Stimulated activated CD8-positive, alpha-beta memory T cell treated with anti-CD3 and anti-CD28 coated beads, Interleukin-12 subunit alpha, Interleukin-12 subunit beta, amount 100 ng/mL, for 1 hour (primary cell): ENCODE measurements at regions not wholly inside any gene's neighbourhood (a gene's known extent, or its start where the extent isn't known, plus 50 kb on each side); places are given as distances from the start of the nearest gene placed in this dataset.

Source experiments
- DNase-seq: peaks from one replicate; pipeline ENCODE4 v3.0.0-alpha.2; 2020; ENCODE audit warnings: low read depth

DNA sequence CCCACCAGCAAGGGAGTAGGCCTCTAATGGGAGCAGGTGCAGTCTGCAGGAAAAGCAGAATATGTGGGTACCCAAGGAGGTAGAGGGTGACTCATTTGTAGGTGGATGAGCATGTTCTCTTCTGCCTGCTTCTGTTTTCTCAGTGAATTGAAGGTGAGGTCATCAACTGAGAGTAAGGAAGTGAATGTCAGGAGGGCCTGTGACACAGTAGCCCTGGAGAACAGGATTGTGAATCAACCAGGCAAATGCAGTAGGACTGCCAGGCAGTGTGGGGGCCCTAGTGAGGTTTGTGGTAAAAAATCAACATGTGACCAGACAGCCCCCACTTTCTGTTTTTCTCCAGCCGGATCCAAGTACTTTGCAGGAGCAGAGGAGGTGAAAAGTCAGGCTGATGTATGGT lies 150.5 kb upstream of the SOX9 start:
- no peak for DNase-seq

DNA sequence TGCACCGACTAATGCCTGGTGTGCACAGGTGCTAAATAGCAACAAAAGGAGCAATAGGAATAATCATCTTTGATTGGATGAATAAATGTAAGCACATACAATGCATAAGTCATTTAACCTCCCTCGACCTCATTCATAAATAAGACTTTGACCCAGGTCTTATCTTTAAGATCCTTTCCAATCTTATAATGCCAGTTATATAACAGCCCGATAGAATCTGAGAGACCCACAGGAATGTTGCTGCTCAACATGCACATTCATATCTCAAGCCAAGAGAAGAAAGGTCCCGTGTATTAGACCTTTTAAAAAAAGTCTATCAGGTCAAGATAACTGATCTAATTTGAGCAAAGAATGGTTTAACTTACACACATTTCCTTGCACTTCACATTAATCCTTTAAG lies 146.8 kb upstream of the SOX9 start:
- DNase-seq, result no peak

DNA sequence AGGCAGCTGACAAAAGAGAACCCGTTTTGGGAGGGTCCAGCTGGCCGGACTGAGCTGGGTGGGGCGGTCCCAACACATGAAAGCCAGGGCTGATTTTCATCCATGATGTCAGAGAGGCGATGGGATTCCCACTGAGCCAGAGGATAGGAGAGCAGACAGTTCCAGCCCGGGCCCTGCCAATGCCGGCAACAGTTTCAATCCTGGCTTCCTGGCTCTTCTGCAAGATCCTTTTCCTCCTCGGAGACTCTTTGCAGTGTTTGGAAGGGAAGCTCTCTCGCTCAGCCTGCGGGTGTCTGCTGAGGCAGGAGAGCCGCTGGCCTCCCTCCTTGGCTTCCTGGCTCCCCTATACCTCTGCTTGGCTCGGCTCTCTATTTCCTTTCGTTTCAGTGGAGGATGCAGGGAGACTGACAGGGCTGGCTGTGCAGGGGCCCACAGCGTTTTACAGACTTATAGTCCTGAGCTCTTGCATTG lies 145.5 kb upstream of the SOX9 start:
- DNase-seq, result no peak

DNA sequence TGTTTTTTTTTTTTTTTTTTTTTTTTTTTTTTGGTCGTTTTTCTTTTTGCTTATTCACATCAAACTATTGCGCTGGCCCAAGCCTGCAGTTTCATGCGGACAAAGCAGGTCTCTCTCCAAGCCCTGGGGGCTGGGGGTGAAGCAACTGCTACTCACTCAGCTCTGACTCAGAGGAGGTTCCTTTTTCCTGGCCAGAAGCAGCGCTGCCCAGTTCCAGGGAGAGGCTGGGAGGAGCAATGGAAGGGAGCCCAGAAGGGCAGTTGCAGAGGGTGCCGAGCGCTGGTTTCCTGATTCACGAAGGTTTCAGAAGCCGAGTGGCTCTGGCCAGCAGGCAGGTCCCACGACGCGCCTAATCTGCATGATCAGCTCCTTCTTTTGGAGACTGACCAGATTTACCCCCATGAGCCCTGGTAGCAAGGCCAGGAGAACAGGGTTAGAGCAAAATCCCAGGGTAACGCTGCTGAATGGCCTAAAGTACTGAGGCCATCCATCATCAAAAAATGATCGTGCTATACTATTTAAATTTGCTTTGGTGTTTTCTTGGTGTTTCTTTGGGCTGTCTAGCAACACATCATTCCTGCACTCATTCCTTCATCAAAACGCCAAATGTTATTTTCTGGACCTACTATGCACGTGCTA lies 144.7 kb upstream of the SOX9 start:
- DNase-seq, result no peak

DNA sequence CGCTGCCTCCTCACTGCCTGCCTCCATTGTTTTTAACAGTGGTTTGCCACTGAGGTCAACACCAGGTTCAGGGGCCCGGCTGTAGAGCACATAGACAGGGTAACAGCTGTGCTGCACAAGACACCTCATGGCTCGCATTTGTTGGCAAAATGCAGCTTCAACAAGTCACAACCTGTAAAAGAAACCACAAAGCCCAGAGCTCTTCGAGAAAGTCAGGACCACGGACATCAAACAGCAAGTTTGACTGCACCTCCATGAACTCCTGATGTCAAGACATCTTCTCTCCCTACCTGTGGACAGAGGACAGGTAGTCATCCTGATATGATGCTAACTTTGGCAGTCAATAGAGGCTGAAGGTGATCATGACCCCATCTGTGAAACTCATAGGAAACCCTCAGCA lies 142.4 kb upstream of the SOX9 start:
- no peak for DNase-seq

DNA sequence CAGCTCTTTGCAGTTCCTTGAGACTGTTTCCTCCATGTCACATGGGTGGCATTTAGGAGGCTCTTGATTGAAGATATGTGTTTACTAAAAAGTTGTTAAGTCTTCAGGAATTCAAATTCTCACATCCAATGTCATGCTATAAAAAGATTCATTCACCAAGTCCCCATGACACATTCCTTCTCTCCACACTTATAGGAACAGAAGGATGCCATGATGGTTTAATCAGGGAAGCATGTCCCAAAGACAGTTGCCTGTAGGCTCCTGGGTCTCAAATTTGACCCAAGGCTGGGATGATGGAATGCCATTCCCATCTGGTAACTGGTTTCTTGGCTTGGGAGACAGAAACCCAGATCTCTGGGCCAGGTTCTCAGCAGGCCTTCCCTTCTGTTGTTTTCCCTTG lies 140.6 kb upstream of the SOX9 start:
- no peak for DNase-seq

DNA sequence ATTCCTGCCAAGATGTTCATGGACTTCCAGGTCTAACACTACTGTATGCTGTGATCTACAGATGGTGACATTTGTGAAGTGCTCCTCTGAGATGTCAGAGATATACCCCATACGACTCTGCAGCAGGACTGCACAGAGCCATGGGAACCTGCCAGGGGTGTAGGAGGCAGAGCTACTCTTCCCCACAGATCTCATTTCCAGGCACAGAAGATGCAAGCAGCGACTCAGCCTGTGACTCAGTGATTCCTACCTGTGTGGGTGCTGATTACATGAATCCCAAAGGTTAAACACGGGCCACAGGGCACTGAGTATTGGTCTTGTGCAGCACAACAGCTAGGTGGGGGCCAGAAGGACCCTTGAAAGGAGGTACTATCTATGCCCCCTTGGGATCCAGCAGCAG lies 137.0 kb upstream of the SOX9 start:
- no peak for DNase-seq

DNA sequence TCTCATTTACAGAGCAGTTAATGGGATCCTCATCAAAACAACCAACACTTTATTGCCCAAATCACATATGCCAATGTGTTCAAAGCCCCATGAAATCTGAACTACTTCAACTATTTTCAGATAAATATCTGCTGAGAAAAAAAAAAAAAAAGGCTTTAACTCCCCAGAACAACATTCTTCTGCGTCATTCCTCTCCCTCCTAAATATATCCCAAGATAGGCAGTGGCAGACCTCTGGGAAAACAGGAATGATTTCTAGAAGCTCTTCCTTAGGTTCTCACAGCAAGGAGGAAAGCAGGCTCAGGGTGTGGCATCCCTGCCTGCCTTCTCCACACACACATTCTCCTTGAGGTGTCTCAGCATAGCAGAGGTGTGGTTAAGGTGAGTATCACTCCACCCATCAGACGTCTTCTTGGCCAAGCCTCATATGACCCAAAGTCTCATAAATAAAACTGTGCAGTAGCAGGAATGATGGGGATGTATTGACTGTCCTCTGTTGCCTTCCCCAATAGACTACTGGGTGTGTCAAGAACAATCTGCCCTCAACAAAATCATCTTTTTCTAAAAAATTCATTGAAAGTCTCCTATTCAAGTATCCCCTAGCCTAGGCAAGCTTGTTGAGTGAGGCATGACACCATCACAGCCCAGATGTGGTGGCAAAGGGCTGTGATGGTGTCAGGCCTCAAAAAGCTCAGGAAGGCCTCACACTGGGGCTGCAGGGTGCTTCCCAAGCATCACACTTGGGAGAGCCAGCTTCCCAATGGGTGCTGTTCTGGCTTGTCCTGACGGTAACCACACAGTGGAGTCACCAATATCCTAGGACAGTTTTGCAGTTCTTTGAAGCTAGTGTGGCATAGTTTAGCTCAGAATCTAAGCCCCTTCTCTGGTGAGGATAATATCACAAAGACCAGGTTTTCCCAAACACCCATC lies 135.4 kb upstream of the SOX9 start:
- no peak for DNase-seq

DNA sequence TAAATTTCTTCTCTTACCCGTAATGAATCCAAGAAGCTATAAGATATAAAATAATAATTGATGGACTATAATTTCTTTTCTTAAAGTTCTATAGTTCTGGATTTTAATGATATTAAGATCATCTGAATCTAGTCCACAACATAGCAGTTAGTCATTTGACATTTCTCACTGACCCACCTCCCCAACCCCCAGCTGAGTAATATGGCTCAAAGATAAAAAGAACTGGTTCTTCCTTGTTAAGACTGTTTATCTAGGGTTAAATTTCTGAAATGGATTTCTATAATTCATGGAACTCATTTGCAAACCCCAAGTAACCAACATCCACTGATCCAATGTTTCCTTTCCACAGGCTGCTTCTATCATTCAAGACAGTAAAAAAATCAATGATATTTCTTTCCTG lies 133.9 kb upstream of the SOX9 start:
- no peak for DNase-seq

DNA sequence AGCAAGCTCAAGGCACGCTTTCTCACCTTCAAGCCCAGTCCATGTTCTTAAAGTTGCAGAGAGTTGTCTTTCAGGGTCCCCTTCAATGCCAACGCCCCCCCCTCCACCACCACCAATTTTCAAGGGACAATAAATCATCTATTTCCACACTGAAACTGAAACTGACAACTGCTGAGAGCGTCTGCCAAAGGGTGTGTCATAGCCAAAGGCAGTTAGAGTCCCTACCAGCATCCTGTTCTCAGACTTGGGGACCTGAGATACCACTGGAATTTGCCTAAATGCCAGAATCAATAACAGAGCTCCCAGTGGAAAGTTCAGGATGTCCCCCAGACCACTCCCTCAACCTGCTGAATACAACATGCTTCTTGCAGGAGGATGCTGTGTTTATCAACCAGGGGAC lies 133.2 kb upstream of the SOX9 start:
- no peak for DNase-seq

DNA sequence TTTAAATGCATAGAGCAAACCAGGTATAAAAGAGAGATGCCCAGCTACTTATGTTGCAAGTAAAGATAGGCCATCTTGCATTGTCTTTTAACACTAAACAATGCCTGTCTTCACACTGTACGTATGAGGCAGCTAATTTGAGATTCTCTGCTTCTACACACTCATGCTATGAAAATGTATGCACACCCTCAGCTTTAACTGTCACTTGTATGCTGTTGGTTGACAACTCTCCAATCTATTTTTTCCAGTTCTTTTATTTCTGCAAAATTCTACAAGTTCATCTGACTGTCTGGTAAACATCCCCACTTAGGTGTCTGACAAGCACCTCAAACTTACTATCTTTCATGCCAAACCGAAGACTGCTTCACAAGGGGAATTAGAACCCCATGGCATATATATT lies 131.7 kb upstream of the SOX9 start:
- DNase-seq, result no peak

DNA sequence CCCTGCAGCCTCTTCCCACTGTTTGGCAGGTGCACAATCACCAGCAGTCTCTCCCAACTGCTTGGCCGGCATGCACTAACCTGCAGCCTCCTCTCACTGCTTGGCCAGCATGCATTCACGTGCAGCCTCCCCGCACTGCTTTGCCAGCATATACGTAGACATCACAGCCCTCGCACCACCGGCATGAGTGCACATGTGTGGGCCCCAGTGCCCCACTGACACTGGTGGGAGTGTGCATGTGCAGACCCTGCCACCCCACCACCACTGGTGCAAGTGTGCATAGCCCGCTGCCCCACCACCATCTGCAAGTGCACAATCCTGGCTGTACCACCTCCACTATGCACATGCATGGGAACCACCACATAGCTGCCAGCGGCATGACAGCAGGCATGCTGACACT lies 127.5 kb upstream of the SOX9 start:
- no peak for DNase-seq

DNA sequence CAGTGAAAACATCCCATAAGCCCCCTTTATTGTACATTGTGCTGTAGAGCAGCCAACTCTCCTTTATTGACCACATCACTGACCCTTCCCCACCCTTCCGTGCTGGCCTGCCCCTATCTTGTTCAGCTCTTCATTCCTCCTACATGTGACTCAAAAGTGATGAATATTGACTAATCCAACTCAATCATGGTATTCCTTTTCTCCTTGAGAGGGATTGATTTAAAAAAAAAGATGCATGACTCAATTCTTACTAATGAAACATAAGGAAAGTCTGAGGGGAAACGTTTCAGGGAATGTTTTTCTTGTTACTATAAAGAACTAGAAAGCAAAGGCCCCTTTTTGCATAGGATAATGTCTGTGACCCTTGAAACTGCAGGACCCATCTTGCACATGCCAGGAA lies 125.2 kb upstream of the SOX9 start:
- no peak for DNase-seq

DNA sequence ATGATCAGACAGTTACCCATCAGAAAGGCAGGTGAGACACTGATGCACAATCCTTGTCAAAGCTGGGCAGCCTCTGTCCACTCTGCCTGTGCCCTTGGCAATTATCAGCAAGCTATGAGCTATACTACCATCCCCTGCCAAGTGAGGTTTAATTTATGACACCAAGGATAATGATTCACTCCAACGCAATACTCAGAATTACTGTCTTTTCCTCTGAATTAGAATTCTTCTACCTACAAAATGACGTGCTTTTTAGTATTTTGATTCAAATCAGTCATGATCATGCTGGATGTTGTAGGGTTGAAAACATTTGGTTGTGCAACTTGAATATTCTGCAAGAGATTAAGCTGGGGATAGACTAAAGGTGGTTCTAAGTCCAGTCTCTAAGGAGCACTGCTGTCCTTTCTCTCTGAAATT lies 116.8 kb upstream of the SOX9 start:
- DNase-seq, result no peak

DNA sequence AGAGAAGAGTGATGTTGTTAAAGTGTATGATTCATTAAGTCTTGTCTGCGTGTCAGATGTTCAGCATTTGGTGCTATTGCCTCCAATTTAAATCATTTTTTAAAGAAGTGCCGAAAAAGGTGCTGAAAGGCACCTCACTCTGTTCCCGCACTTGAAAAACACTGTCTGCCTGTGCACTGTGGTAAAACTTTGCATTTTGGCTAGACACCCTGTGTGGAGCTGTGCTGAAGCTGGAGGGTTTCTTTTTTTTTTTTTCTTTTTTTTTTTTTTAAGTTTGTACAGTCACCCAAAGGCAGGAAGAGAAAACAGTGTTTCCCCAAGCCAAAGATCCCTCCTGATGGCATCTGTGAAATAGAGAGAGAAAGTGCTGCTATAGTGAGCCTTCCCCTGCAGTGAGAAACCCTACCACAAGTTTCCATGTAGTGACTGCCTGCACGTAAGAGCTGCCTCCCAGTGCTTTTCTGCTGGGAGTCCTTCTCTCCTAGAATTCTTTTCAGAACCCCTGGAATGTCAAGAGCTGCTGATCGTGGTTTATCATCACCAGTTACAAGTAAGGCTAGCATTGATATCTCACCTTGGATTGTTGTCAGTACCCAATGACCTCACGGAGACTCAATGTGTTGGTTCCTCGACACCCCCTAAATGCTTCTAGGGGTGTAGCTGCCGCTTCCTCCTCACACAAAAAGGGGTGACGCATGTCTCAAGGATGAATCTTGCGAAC lies 116.0 kb upstream of the SOX9 start:
- DNase-seq, result no peak

DNA sequence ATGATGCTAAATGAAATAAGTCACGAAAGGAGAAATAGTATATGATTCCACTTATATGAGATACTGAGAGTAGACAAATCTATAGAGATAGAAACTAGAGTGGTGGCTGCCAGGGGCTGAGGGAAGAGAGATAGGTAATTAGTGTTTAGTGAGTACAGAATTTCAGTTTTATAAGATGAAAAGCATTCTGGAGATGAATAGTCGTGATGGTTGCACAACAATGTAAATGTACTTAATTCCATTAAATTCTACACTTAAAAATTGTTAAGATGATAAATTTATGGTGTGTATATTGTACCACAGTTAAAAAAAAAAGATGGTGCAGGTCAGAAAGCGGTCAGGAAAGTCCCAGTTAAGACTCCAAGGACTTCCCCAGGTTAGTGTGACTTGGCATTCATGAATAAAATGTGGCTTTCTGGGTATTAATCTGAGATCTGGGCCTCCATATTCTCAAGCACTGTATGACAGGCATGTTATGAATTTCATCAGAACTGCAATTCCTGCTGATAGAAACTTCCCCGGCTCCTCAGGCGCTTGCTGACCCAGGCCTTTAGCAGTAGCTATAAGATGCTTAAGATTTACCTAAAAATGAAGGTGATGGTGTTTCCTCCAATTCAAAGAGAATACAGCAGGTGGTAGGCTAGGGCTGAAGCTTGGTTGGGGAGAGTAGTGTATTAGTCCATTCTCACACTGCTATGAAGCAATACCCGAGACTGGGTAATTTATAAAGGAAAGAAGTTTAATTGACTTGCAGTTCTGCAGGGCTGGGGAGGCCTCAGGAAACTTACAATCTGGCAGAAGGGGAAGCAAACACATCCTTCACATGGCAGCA lies 115.3 kb upstream of the SOX9 start:
- DNase-seq, result no peak

DNA sequence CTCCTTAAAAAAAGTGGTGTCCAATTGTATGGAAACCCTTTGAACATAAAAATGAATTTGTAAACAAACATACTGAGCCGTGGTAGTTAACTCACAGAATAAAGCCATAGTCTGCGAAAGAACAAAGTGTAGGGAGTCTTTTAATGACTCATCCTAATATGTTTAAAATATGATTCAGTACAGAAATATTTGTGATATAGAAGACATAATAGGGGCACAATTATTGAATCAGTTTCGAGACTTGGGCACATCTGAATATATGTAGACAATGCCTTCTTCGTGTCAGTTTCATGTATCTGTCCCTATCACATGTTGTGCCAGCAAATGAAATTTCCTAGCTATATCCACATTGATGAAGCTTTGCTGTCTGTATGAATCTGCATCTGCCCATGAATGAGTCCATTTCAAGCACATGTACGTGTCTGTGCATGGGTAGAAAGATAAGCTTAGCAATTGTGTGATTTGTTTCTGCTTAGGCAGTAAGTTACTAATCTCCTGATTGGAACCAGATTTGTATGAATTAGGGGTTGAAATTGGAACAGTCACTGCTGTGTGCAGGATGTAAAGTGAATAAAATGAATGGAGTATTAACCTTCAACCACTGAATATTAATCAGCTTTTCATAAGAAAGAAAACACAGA lies 112.5 kb upstream of the SOX9 start:
- no peak for DNase-seq

DNA sequence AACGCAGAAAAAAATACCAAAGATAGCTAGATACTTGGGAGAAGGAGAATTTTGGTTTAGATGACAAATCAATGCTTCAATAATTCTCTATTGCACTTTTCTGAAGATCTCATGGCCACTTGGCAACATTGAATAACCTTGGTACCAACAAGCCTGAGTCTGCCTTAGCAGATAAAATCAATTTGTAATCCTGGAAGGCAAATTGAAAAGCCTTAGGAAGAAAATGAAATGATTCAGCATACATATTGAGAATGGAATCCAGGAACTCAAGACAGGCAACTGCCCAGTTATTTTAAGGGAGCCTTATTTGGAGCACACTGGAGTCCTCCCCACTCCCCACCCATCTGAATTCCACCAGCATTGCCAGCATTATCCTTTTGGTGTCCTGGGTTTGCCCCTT lies 109.3 kb upstream of the SOX9 start:
- DNase-seq, result no peak

DNA sequence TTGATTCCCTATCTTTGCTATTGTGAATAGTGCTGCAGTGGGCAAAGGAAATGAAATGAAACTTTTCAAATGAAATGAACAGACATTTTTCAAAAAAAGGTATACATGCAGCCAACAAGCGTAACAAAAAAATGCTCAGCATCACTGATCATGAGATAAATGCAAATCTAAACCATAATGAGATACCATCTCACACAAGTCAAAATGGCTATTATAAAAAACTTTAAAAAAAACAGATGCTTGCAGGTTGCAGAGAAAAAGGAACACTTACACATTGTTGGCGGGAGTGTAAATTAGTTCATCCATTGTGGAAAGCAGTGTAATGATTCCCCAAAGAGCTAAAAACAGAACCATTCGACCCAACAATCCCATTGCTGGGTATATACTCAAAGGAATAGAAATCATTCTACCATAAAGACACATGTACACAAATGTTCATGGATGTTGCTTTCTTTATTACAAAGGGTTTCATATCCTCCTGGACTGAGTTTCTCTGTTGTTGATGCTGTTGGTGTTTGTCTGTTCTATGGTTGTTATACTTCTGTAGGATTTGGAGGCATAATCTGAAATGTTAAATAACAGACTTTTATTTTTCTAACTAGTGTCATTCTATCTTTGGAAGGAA lies 99.3 kb upstream of the SOX9 start:
- DNase-seq, result no peak

DNA sequence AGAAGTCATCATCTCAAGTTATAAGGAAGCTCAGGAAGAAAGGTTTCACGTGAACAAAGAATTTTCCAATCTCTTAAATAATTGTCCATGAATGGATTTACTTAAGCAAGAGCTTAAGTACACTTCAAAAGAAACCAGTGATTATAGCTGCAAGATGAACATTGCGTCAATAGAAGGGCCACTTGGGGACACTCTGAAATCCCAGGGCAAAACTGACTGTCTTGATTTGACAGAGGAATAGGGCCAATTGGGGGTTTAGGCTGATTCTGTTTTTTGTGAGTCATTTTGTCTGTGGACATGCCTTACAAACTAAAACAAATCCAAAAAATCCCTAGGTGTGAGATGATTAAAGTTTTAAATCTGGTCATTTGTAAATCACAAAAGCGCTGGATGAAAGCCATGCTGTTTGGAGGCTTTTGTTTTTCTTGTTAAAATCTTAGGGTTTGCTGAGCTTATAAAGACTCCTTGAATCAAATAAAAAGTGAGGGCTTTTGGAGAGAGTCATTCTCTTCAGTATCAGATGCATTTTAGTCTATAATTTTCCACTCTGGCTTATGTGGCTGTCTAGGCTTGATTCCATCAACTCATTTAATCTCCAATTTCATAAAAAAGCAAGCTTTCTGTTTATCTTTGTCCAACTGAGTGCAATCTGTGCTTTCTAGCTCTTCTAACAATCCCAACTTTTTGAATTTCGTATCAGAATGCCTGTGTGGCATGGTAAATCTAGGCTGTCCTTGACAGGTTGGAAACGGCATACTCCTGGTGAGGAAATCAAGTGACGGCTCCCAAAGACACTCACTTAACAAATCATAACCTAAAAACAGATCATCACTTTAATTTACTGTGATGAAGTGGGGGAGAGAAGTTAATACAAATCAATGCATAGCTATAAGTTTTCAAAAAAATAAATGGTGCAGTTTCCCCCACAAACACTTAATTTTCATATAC lies 98.2 kb upstream of the SOX9 start:
- DNase-seq, result no peak
